BLaER1 treated with 17β-estradiol and CSF1 and Interleukin-3, amounts not matched to agents 10 nM and 100 nM (cell line): ENCODE measurements at regions not wholly inside any gene's neighbourhood (a gene's known extent, or its start where the extent isn't known, plus 50 kb on each side); places are given as distances from the start of the nearest gene placed in this dataset.
"Not testable (repeated sequence)": the region's sequence is repeated elsewhere in the genome, so short reads cannot be mapped to it uniquely, and the experiment has no call there.

ENCODE experiments used
- H3K27ac ChIP-seq, 11 experiments: shearing (Covaris generic); formaldehyde crosslinking; 2 replicates each; pipeline ENCODE4 v1.8.1; 2022
- H3K27me3 ChIP-seq, 11 experiments: shearing (Covaris generic); formaldehyde crosslinking; 2 replicates each; pipeline ENCODE4 v1.8.1; 2022
- H3K36me3 ChIP-seq, 11 experiments: shearing (Covaris generic); formaldehyde crosslinking; 2 replicates each; pipeline ENCODE4 v1.8.1; 2022
- H3K4me1 ChIP-seq, 10 experiments: shearing (Covaris generic); formaldehyde crosslinking; 2 replicates each; pipeline ENCODE4 v1.8.1; 2022
- H3K4me2 ChIP-seq, 11 experiments: shearing (Covaris generic); formaldehyde crosslinking; 2 replicates each; pipeline ENCODE4 v1.8.1; 2022
- H3K4me3 ChIP-seq, 10 experiments: shearing (Covaris generic); formaldehyde crosslinking; 2 replicates each; pipeline ENCODE4 v1.8.1; 2022
- H3K9ac ChIP-seq, 11 experiments: shearing (Covaris generic); formaldehyde crosslinking; 2 replicates each; pipeline ENCODE4 v1.8.1; 2022
- H3K9me3 ChIP-seq, 11 experiments: shearing (Covaris generic); formaldehyde crosslinking; replicated peaks in 1 of 11; 2 replicates each; pipeline ENCODE4 v1.8.1; 2022
- H4K20me1 ChIP-seq, 11 experiments: shearing (Covaris generic); formaldehyde crosslinking; 2 replicates each; pipeline ENCODE4 v1.8.1; 2022
- Cebpa-rat ChIP-seq, 11 experiments: shearing (Covaris generic); IDR thresholded peaks; 2 replicates each; pipeline ENCODE4 v1.8.1; 2022

- Histone ChIP-seq H3K27me3 (no peaks in the 10 kb centered on the region), H3K4me1 (peaks cover 11 to 21% (median 15%) of the 10 kb centered on the region in 10 experiments; a peak in 19 of 20 replicates), H3K27ac (no peak overlapping the region), H3K4me3 (no peak overlapping the region), H3K9me3 (peaks cover 0 to 8% (median 7%) of the 10 kb centered on the region in 11 experiments; a peak in 17 of 22 replicates), H3K4me2 (0 out of 22 replicates have a peak overlapping the region, but pooled peaks of 1 of the 11 experiments have one; percentile 8), H3K9ac (no peak overlapping the region), H4K20me1 (no peaks in the 10 kb centered on the region), H3K36me3 (no peaks in the 10 kb centered on the region)
- no peak for TF ChIP-seq Cebpa-rat (IDR thresholded peaks at IDR 0.05)
These were observed 221.4 kb downstream of the MAF start for GRCh38 chr16:79379095-79379494.

DNA sequence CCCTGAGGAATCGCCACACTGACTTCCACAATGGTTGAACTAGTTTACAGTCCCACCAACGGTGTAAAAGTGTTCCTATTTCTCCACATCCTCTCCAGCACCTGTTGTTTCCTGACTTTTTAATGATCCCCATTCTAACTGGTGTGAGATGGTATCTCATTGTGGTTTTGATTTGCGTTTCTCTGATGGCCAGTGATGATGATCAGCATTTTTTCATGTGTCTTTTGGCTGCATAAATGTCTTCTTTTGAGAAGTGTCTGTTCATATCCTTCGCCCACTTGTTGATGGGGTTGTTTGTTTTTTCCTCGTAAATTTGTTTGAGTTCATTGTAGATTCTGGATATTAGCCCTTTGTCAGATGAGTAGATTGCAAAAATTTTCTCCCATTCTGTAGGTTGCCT is 223.5 kb downstream of the MAF start:
- not testable (repeated sequence) for H3K27ac ChIP-seq, H3K4me2 ChIP-seq, H4K20me1 ChIP-seq

DNA sequence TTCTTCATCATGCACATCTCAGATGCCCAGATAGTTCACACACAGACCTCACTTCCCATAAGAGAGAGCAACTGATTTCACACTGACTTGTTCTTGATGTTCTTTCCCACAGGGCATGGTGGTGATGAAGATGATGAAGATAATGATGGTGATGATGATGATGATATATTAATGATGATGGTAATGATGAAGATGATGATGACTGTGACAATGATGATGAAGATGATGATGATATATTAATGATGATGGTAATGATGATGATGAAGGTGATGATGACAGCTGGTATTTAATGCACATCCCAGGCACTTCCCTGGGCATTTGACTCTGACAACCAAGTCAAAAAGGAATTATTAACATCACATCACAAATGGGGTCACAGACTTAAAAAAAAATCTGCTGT is 225.2 kb downstream of the MAF start:
- Histone ChIP-seq H3K9ac (no peak overlapping the region), H4K20me1 (no peaks in the 10 kb centered on the region), H3K4me2 (no peak overlapping the region), H3K4me1 (peaks cover 0 to 14% (median 0%) of the 10 kb centered on the region in 10 experiments; a peak in 8 of 20 replicates), H3K9me3 (peaks cover 7 to 21% (median 10%) of the 10 kb centered on the region in 11 experiments; a peak in 20 of 22 replicates), H3K27me3 (no peaks in the 10 kb centered on the region), H3K4me3 (no peak overlapping the region), H3K36me3 (no peaks in the 10 kb centered on the region), H3K27ac (no peak overlapping the region)
- TF ChIP-seq Cebpa-rat (IDR thresholded peaks at IDR 0.05), result no peak

More for the DNA sequence above, 223.5 kb downstream of the MAF start:
- H3K27me3 ChIP-seq, H3K9me3 ChIP-seq, H3K9ac ChIP-seq, H3K36me3 ChIP-seq, H3K4me3 ChIP-seq: not testable (repeated sequence)
- H3K4me1 ChIP-seq, result peaks cover 11 to 30% (median 15%) of the 10 kb centered on the region in 10 experiments; a peak in 19 of 20 replicates

GRCh38 chr16:79372503-79373184 is 227.9 kb downstream of the MAF start:
- Histone ChIP-seq H3K27ac (0 out of 22 replicates have a peak overlapping the region, but pooled peaks of 1 of the 11 experiments have one; percentile 4), H3K4me3 (no peak overlapping the region), H3K9ac (no peak overlapping the region), H3K4me1 (peaks cover 0 to 12% (median 0%) of the 10 kb centered on the region in 10 experiments; a peak in 7 of 20 replicates), H3K36me3 (no peaks in the 10 kb centered on the region), H3K9me3 (peaks cover under 1 to 17% (median 7%) of the 10 kb centered on the region in 11 experiments; a peak in 16 of 22 replicates), H3K4me2 (peak overlapping the region in 3 of 11 experiments; percentile 2 to 34 (median 9); a peak in 4 of 22 replicates), H3K27me3 (no peaks in the 10 kb centered on the region), H4K20me1 (no peaks in the 10 kb centered on the region)
- no peak for TF ChIP-seq Cebpa-rat (IDR thresholded peaks at IDR 0.05)

GRCh38 chr16:79370736-79371135 is 229.8 kb downstream of the MAF start:
- Histone ChIP-seq H3K4me1 (peaks cover 0 to 14% (median 0%) of the 10 kb centered on the region in 10 experiments; a peak in 7 of 20 replicates), H3K36me3 (no peaks in the 10 kb centered on the region), H3K9me3 (peaks cover 0 to 16% (median 7%) of the 10 kb centered on the region in 11 experiments; a peak in 11 of 22 replicates), H4K20me1 (no peaks in the 10 kb centered on the region), H3K9ac (no peak overlapping the region), H3K4me3 (no peak overlapping the region), H3K27me3 (no peaks in the 10 kb centered on the region), H3K27ac (no peak overlapping the region), H3K4me2 (no peak overlapping the region)
- no peak for TF ChIP-seq Cebpa-rat (IDR thresholded peaks at IDR 0.05)

DNA sequence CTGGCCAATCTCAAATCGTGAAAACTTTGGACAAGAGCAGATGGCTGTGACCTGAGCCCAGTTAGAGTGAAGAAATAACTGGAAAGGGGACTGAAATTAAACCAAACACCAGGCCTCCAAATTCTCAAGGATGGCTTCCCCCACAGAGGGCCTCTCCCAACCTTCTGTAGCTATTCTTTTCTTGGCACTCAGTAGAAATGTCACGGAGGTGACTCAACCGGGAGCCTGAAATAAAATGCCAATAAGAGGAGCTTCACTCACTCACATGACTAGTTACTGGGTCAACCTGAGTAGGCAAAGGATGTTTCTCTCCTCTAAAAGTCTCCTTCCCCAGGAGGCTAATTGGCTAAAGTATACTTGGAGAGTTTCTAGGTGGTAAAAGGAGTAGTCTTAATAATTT is 230.7 kb downstream of the MAF start:
- H3K27ac ChIP-seq, result no peak overlapping the region
- no peak overlapping the region for H3K4me3 ChIP-seq
- H3K4me1 ChIP-seq, result peaks cover 0 to 14% (median 0%) of the 10 kb centered on the region in 10 experiments; a peak in 7 of 20 replicates
- no peak overlapping the region for H3K9ac ChIP-seq
- H3K27me3 ChIP-seq, result no peaks in the 10 kb centered on the region
- no peaks in the 10 kb centered on the region for H4K20me1 ChIP-seq
- TF ChIP-seq Cebpa-rat (IDR thresholded peaks at IDR 0.05), result no peak
- H3K36me3 ChIP-seq, result no peaks in the 10 kb centered on the region
- no peak overlapping the region for H3K4me2 ChIP-seq
- peaks cover 0 to 16% (median 7%) of the 10 kb centered on the region in 11 experiments; a peak in 11 of 22 replicates for H3K9me3 ChIP-seq

DNA sequence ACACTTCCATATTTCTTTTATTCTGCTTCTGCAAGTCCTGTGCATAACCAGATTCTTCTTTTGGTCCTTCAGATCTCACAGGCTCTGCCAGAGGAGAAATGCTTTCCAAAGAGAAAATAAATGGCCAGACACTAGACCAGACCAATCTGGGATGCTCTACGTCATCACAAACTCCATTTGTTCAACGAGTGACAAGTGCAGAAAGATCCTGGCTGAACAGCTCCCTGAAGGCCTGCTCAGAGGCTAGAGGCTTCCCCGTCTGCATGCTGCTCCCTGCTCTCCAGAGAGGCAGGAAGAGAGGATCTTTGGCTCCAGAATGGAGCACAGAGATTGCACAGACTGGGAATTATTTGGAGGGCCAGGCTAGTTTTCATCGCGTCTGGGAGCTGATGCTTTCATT is 232.7 kb downstream of the MAF start:
- Histone ChIP-seq H3K4me2 (no peak overlapping the region), H3K36me3 (no peaks in the 10 kb centered on the region), H3K9me3 (peaks cover 0 to 16% (median 7%) of the 10 kb centered on the region in 11 experiments; a peak in 11 of 22 replicates), H3K9ac (no peak overlapping the region), H4K20me1 (no peaks in the 10 kb centered on the region), H3K27me3 (no peaks in the 10 kb centered on the region), H3K27ac (no peak overlapping the region), H3K4me1 (peaks cover 0 to 21% (median 0%) of the 10 kb centered on the region in 10 experiments; a peak in 7 of 20 replicates), H3K4me3 (no peak overlapping the region)
- TF ChIP-seq Cebpa-rat (IDR thresholded peaks at IDR 0.05), result no peak

GRCh38 chr16:79366635-79367034 is 233.9 kb downstream of the MAF start:
- Histone ChIP-seq H3K36me3 (no peaks in the 10 kb centered on the region), H3K4me1 (peaks cover 0 to 15% (median 0%) of the 10 kb centered on the region in 10 experiments; a peak in 2 of 20 replicates), H3K4me3 (no peak overlapping the region), H3K27me3 (no peaks in the 10 kb centered on the region), H3K9me3 (peaks cover 0 to 16% (median 7%) of the 10 kb centered on the region in 11 experiments; a peak in 11 of 22 replicates), H3K27ac (no peak overlapping the region), H3K4me2 (no peak overlapping the region), H3K9ac (no peak overlapping the region), H4K20me1 (no peaks in the 10 kb centered on the region)
- no peak for TF ChIP-seq Cebpa-rat (IDR thresholded peaks at IDR 0.05)

DNA sequence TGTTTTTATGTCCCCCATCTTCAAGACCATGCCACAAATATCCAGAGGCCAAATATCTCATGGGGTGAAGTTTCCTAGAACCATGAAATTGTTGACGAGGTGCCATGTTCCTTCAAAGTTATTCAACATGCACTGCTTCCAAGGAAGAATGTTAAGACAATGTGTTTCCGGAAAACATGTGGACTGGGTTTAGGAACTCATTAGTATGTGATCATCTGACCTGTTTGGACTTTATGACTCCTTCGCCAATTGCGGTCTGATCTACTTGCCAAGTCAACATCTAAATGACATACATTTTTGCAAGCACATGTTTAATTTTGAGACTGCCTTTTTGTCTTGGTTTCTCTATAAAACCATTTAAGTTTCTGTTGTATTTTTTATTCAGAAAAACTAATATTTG is 234.8 kb downstream of the MAF start:
- no peak for TF ChIP-seq Cebpa-rat (IDR thresholded peaks at IDR 0.05)
- Histone ChIP-seq H3K9me3 (peaks cover 0 to 7% (median 0%) of the 10 kb centered on the region in 11 experiments; a peak in 6 of 22 replicates), H3K36me3 (no peaks in the 10 kb centered on the region), H3K9ac (no peak overlapping the region), H3K4me2 (no peak overlapping the region), H3K4me3 (no peak overlapping the region), H3K27ac (no peak overlapping the region), H4K20me1 (no peaks in the 10 kb centered on the region), H3K27me3 (no peaks in the 10 kb centered on the region), H3K4me1 (peaks cover 0 to 15% (median 0%) of the 10 kb centered on the region in 10 experiments; a peak in 2 of 20 replicates)
